GM23248 (cell line): ENCODE measurements at regions not wholly inside any gene's neighbourhood (a gene's known extent, or its start where the extent isn't known, plus 50 kb on each side); places are given as distances from the start of the nearest gene placed in this dataset.

ENCODE experiments used
- EZH2 ChIP-seq: fragments of 200-600 bp; sonication (generic); IDR thresholded peaks from 2 replicates; pipeline ENCODE4 v1.6.1; 2018; ENCODE audit warnings: antibody characterized with exemption, mild to moderate bottlenecking; ENCODE audit not compliant: insufficient read depth, poor library complexity, severe bottlenecking
- EZH2phosphoT487 ChIP-seq: fragments of 200-600 bp; sonication (generic); IDR thresholded peaks from 2 replicates; pipeline ENCODE4 v1.6.1; 2018; ENCODE audit warnings: antibody characterized with exemption, moderate library complexity, mild to moderate bottlenecking, low read depth; ENCODE audit not compliant: insufficient read depth

GRCh38 chr19:28871099-28871725, 341.7 kb downstream of the UQCRFS1 start:
- TF ChIP-seq EZH2phosphoT487: no peak
- TF ChIP-seq EZH2: no peak
